HUES48 (cell line): ENCODE measurements at regions not wholly inside any gene's neighbourhood (a gene's known extent, or its start where the extent isn't known, plus 50 kb on each side); places are given as distances from the start of the nearest gene placed in this dataset.

Source experiments
- H3K27ac ChIP-seq: one replicate; pipeline ENCODE4 v1.7.0; 2013; ENCODE audit warnings: low read depth, low read length, inconsistent platforms
- H3K27me3 ChIP-seq: 2 replicates; pipeline ENCODE4 v1.6.1; 2013; ENCODE audit warnings: mild to moderate bottlenecking, low read length; ENCODE audit not compliant: control insufficient read depth, insufficient read depth
- H3K36me3 ChIP-seq: 2 replicates; pipeline ENCODE4 v1.6.1; 2013; ENCODE audit warnings: low read length; ENCODE audit not compliant: control insufficient read depth, insufficient read depth
- H3K4me1 ChIP-seq: 2 replicates; pipeline ENCODE4 v1.6.1; 2013; ENCODE audit warnings: mild to moderate bottlenecking, low read length; ENCODE audit not compliant: control insufficient read depth, insufficient read depth
- H3K4me3 ChIP-seq: 2 replicates; pipeline ENCODE4 v1.5.1; 2013; ENCODE audit warnings: mild to moderate bottlenecking, low read depth, low read length
- H3K9ac ChIP-seq: 2 replicates; pipeline ENCODE4 v1.6.1; 2013; ENCODE audit warnings: mild to moderate bottlenecking, low read depth, low read length, moderate library complexity
- H3K9me3 ChIP-seq: 2 replicates; pipeline ENCODE4 v1.6.1; 2013; ENCODE audit warnings: low read length; ENCODE audit not compliant: control insufficient read depth, insufficient read depth

GRCh38 chr1:29427614-29428279 lies 191.4 kb downstream of the PTPRU start:
- no peak overlapping the region for H3K9ac ChIP-seq
- no peak overlapping the region for H3K4me3 ChIP-seq
- H3K27ac ChIP-seq: no peak overlapping the region
- no peaks in the 10 kb centered on the region for H3K27me3 ChIP-seq
- H3K36me3 ChIP-seq: no peaks in the 10 kb centered on the region
- H3K9me3 ChIP-seq: peaks cover 3% of the 10 kb centered on the region; the same call in 1 of the 2 replicates
- H3K4me1 ChIP-seq: peaks cover 4% of the 10 kb centered on the region; the same call in 1 of the 2 replicates

GRCh38 chr1:29426701-29427279 lies 190.5 kb downstream of the PTPRU start:
- H3K9me3 ChIP-seq: peaks cover 3% of the 10 kb centered on the region; the same call in 1 of the 2 replicates
- no peak overlapping the region for H3K27ac ChIP-seq
- peaks cover 4% of the 10 kb centered on the region; the same call in 1 of the 2 replicates for H3K4me1 ChIP-seq
- H3K27me3 ChIP-seq: no peaks in the 10 kb centered on the region
- H3K36me3 ChIP-seq: no peaks in the 10 kb centered on the region
- no peak overlapping the region for H3K4me3 ChIP-seq
- H3K9ac ChIP-seq: no peak overlapping the region

GRCh38 chr1:29425631-29426030 lies 189.3 kb downstream of the PTPRU start:
- H3K4me3 ChIP-seq: no peak overlapping the region
- H3K36me3 ChIP-seq: no peaks in the 10 kb centered on the region
- no peak overlapping the region for H3K27ac ChIP-seq
- H3K9me3 ChIP-seq: no peaks in the 10 kb centered on the region
- no peak overlapping the region for H3K9ac ChIP-seq
- H3K27me3 ChIP-seq: no peaks in the 10 kb centered on the region
- peaks cover 4% of the 10 kb centered on the region; the same call in 1 of the 2 replicates for H3K4me1 ChIP-seq

GRCh38 chr1:29424266-29424665 lies 187.9 kb downstream of the PTPRU start:
- Histone ChIP-seq H3K36me3 (no peaks in the 10 kb centered on the region), H3K9ac (no peak overlapping the region)

GRCh38 chr1:29420202-29420601 lies 183.9 kb downstream of the PTPRU start:
- Histone ChIP-seq H3K27ac (no peak overlapping the region), H3K36me3 (no peaks in the 10 kb centered on the region), H3K27me3 (no peaks in the 10 kb centered on the region), H3K9me3 (no peaks in the 10 kb centered on the region), H3K4me3 (no peak overlapping the region), H3K9ac (no peak overlapping the region), H3K4me1 (peaks cover 8% of the 10 kb centered on the region)

More at GRCh38 chr1:29424266-29424665, 187.9 kb downstream of the PTPRU start:
- Histone ChIP-seq H3K9me3 (no peaks in the 10 kb centered on the region), H3K4me3 (no peak overlapping the region), H3K27me3 (no peaks in the 10 kb centered on the region), H3K4me1 (peaks cover 4% of the 10 kb centered on the region; the same call in 1 of the 2 replicates), H3K27ac (no peak overlapping the region)

GRCh38 chr1:29417971-29418370 lies 181.6 kb downstream of the PTPRU start:
- Histone ChIP-seq H3K4me3 (no peak overlapping the region), H3K9me3 (no peaks in the 10 kb centered on the region), H3K27me3 (no peaks in the 10 kb centered on the region), H3K9ac (no peak overlapping the region), H3K36me3 (no peaks in the 10 kb centered on the region), H3K27ac (no peak overlapping the region), H3K4me1 (peaks cover 4% of the 10 kb centered on the region)

GRCh38 chr1:29417147-29417858 lies 181.0 kb downstream of the PTPRU start:
- H3K36me3 ChIP-seq: no peaks in the 10 kb centered on the region
- H3K9ac ChIP-seq: no peak overlapping the region
- no peaks in the 10 kb centered on the region for H3K27me3 ChIP-seq
- H3K4me3 ChIP-seq: no peak overlapping the region
- H3K9me3 ChIP-seq: no peaks in the 10 kb centered on the region
- H3K4me1 ChIP-seq: peaks cover 4% of the 10 kb centered on the region
- H3K27ac ChIP-seq: no peak overlapping the region

- no peaks in the 10 kb centered on the region for H3K9me3 ChIP-seq
- no peaks in the 10 kb centered on the region for H3K36me3 ChIP-seq
- no peak overlapping the region for H3K4me3 ChIP-seq
- H3K9ac ChIP-seq: no peak overlapping the region
- no peak overlapping the region for H3K27ac ChIP-seq
- no peaks in the 10 kb centered on the region for H3K27me3 ChIP-seq
- H3K4me1 ChIP-seq: peaks cover 4% of the 10 kb centered on the region
These were observed 180.2 kb downstream of the PTPRU start for GRCh38 chr1:29416267-29417146.

GRCh38 chr1:29415861-29416260 lies 179.5 kb downstream of the PTPRU start:
- H3K36me3 ChIP-seq: no peaks in the 10 kb centered on the region
- H3K4me1 ChIP-seq: peaks cover 4% of the 10 kb centered on the region
- H3K9ac ChIP-seq: no peak overlapping the region
- H3K4me3 ChIP-seq: no peak overlapping the region
- no peaks in the 10 kb centered on the region for H3K9me3 ChIP-seq
- H3K27ac ChIP-seq: no peak overlapping the region
- no peaks in the 10 kb centered on the region for H3K27me3 ChIP-seq

- no peaks in the 10 kb centered on the region for H3K9me3 ChIP-seq
- no peaks in the 10 kb centered on the region for H3K27me3 ChIP-seq
- peaks cover 4% of the 10 kb centered on the region for H3K4me1 ChIP-seq
- H3K9ac ChIP-seq: no peak overlapping the region
- no peak overlapping the region for H3K27ac ChIP-seq
- H3K36me3 ChIP-seq: no peaks in the 10 kb centered on the region
- H3K4me3 ChIP-seq: no peak overlapping the region
These were observed 179.0 kb downstream of the PTPRU start for GRCh38 chr1:29415156-29415830.
